ENCODE measurements at regions not wholly inside any gene's neighbourhood (a gene's known extent, or its start where the extent isn't known, plus 50 kb on each side); places are given as distances from the start of the nearest gene placed in this dataset.
"Not testable (repeated sequence)": the region's sequence is repeated elsewhere in the genome, so short reads cannot be mapped to it uniquely, and the experiment has no call there.

- FAIRE-seq (no peak), DNase-seq (ENCODE audit: extremely low spot score, insufficient read length, low read depth) (no peak)
These were observed 444.1 kb downstream of the XIRP2 start for GRCh38 chr2:167332358-167332757.

DNA sequence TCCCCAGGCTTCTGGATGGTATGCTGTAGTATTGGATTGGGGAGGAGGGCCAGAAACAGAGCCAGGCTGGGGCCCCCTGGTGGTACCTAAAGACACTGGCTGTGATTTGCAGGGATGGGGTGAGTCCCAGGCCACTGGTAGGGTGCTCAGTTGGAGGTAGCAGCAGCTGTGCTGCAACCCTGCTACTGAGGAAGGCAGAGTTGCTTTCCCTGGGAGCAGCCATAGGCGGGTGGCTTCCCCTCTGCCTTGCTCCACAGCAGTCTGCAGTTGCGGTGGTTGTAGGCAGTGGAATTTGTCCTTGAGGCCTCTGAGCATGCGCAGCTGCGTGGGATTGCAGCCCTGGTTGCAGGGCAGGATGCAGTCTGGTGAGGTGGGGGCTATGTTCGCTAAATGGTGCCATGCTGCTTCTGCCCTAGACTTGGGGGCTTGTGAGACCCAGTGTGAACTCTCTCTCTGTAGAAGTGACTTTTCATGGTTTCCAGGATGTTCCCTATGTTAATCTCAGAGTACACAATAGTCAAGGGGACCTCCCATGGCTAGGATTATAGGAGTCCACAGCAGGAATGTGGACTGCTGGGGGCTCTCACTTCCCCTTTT, 443.5 kb downstream of the XIRP2 start:
- no peak for FAIRE-seq
- no peak for DNase-seq (ENCODE audit: extremely low spot score, insufficient read length, low read depth)

DNA sequence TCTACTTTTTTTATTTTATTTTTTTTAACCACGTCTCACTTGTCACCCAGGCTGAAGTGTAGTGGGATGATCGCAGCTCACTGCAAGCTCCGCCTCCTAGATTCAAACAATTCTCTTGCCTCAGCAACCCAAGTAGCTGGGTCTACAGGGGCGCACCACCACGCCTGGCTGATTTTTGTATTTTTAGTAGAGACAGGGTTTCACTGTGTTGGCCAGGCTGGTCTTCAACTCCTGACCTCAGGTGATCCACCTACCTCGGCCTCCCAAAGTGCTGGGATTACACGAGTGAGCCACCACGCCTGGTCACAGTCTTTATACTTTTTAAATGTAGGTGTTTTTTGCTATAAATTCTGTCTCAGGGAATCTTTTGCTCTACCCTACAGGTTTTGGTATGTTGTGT, 440.5 kb downstream of the XIRP2 start:
- not testable (repeated sequence) for DNase-seq (ENCODE audit: extremely low spot score, insufficient read length, low read depth); FAIRE-seq

DNA sequence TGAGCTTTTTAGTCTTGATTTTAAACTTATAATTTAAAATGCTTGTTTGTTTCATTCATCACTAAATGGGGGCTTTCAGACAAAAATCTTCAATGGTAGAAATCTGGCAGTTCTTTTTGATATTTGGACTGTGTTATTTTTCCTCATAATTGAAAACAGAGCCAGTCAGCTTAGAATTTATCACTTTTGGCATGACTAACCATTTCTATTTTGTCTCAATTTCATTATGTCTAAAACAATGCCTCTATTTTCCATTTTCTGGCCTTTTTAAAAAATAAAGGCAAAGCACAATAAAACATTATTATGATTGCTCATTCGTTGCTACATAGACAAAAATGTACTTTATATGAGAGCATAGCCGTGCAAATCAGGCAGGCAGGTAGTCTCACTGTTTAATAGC, 434.5 kb downstream of the XIRP2 start:
- DNase-seq (ENCODE audit: extremely low spot score, insufficient read length, low read depth), result no peak
- no peak for FAIRE-seq

DNA sequence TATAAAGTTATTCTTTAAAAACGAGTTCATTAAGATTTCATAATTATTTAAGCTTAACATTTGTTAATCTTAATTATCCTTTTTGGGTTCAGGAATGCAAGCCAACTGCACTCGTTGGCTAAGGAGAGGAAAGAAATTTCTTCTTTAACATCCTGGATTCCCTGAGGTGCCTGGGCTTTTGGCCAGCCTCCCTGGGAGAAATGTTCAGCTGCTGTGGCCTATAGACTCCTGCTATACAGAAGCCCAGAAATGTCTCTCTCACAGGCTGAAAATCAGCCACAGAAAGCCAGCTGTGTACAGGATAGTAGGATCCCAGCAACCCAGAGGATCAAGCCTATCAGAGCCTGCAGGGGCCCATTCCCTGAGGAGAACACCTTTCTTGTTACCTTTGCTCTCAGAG, 430.3 kb downstream of the XIRP2 start:
- FAIRE-seq (no peak), DNase-seq (ENCODE audit: extremely low spot score, insufficient read length, low read depth) (no peak)

- no peak for FAIRE-seq
- no peak for DNase-seq (ENCODE audit: extremely low spot score, insufficient read length, low read depth)
These were observed 422.2 kb downstream of the XIRP2 start for GRCh38 chr2:167310442-167310841.
